HEK293 (cell line): ENCODE measurements at regions not wholly inside any gene's neighbourhood (a gene's known extent, or its start where the extent isn't known, plus 50 kb on each side); places are given as distances from the start of the nearest gene placed in this dataset.

Source experiments
- CTCF ChIA-PET: fragments of 350-600 bp; formaldehyde crosslinking; extraction: SDS; loops from one replicate; lab custom pipeline; 2021; ENCODE audit warnings: antibody characterized with exemption; lab: Yijun Ruan, JAX
- POLR2A ChIA-PET: fragments of 300-600 bp; formaldehyde crosslinking; extraction: SDS; loops from one replicate; lab custom pipeline; 2020; ENCODE audit warnings: antibody characterized with exemption, inconsistent platforms; lab: Yijun Ruan, JAX
- H3K27ac ChIP-seq: fragments of 200-500 bp; sonication (Bioruptor generic); 2 replicates; pipeline ENCODE4 v1.5.1; 2014; ENCODE audit warnings: low read depth, low read length, control low read depth, inconsistent platforms; ENCODE audit errors: extremely low read depth
- H3K36me3 ChIP-seq, 2 experiments: fragments of 200-500 bp in 1 of 2; sonication (Bioruptor generic) in 1 of 2; 1 replicate in 1 of 2; 2 replicates in 1 of 2; pipeline ENCODE4 v1.5.1; 2014 to 2017; ENCODE audit warnings: inconsistent platforms in 2 of 2, low read length in 2 of 2; ENCODE audit not compliant: control insufficient read depth in 2 of 2, insufficient read depth in 1 of 2
- H3K4me1 ChIP-seq: fragments of 200-500 bp; sonication (Bioruptor generic); 2 replicates; pipeline ENCODE4 v1.5.1; 2014; ENCODE audit warnings: mild to moderate bottlenecking, low read length, inconsistent platforms; ENCODE audit not compliant: control insufficient read depth, insufficient read depth
- H3K4me3 ChIP-seq: 2 replicates; pipeline ENCODE4 v1.5.1; 2011; ENCODE audit warnings: low read depth, mild to moderate bottlenecking, control low read depth, low read length, moderate library complexity
- H3K9me3 ChIP-seq: fragments of 200-500 bp; sonication (Bioruptor generic); 2 replicates; pipeline ENCODE4 v1.5.1; 2014; ENCODE audit warnings: low read depth, low read length, inconsistent platforms; ENCODE audit not compliant: control insufficient read depth, insufficient read depth
- GLI4 ChIP-seq: fragments of 450-650 bp; formaldehyde crosslinking; IDR thresholded peaks from 2 replicates; pipeline ENCODE4 v1.5.1; 2016; ENCODE audit warnings: missing biosample characterization, missing genetic modification characterization
- HIC1 ChIP-seq: fragments of 450-650 bp; formaldehyde crosslinking; IDR thresholded peaks from 2 replicates; pipeline ENCODE4 v1.5.1; 2016; ENCODE audit warnings: missing biosample characterization, missing genetic modification characterization
- KLF8 ChIP-seq: fragments of 450-650 bp; formaldehyde crosslinking; IDR thresholded peaks from 2 replicates; pipeline ENCODE4 v1.5.1; 2016; ENCODE audit warnings: missing biosample characterization, missing genetic modification characterization
- REPIN1 ChIP-seq: fragments of 450-650 bp; formaldehyde crosslinking; IDR thresholded peaks from 2 replicates; pipeline ENCODE4 v1.5.1; 2017; ENCODE audit warnings: missing biosample characterization, missing genetic modification characterization, low read depth
- TSHZ1 ChIP-seq: fragments of 450-650 bp; formaldehyde crosslinking; IDR thresholded peaks from 2 replicates; pipeline ENCODE4 v1.5.1; 2016; ENCODE audit warnings: missing biosample characterization, missing genetic modification characterization, borderline replicate concordance
- ZBTB1 ChIP-seq: fragments of 450-650 bp; formaldehyde crosslinking; IDR thresholded peaks from 2 replicates; pipeline ENCODE4 v1.5.1; 2016; ENCODE audit warnings: missing biosample characterization, missing genetic modification characterization
- ZFP37 ChIP-seq: fragments of 450-650 bp; formaldehyde crosslinking; IDR thresholded peaks from 2 replicates; pipeline ENCODE4 v1.5.1; 2016; ENCODE audit warnings: missing biosample characterization, missing genetic modification characterization
- ZNF112 ChIP-seq: fragments of 450-650 bp; formaldehyde crosslinking; IDR thresholded peaks from 2 replicates; pipeline ENCODE4 v1.5.0; 2017; ENCODE audit warnings: missing biosample characterization, missing genetic modification characterization
- ZNF132 ChIP-seq: fragments of 450-650 bp; formaldehyde crosslinking; IDR thresholded peaks from 2 replicates; pipeline ENCODE4 v1.5.1; 2017; ENCODE audit warnings: missing biosample characterization, missing genetic modification characterization, borderline replicate concordance
- ZNF16 ChIP-seq: fragments of 450-650 bp; formaldehyde crosslinking; IDR thresholded peaks from 2 replicates; pipeline ENCODE4 v1.5.1; 2016; ENCODE audit warnings: low read depth, missing biosample characterization, missing genetic modification characterization
- ZNF24 ChIP-seq: fragments of 450-650 bp; formaldehyde crosslinking; IDR thresholded peaks from 2 replicates; pipeline ENCODE4 v1.5.1; 2016; ENCODE audit warnings: missing biosample characterization, missing genetic modification characterization
- ZNF473 ChIP-seq: fragments of 450-650 bp; formaldehyde crosslinking; IDR thresholded peaks from 2 replicates; pipeline ENCODE4 v1.5.1; 2017; ENCODE audit warnings: missing biosample characterization, missing genetic modification characterization
- ZNF510 ChIP-seq: fragments of 450-650 bp; formaldehyde crosslinking; IDR thresholded peaks from 2 replicates; pipeline ENCODE4 v1.5.1; 2018; ENCODE audit warnings: mild to moderate bottlenecking, missing genetic modification characterization, missing biosample characterization; ENCODE audit not compliant: insufficient replicate concordance
- ZNF530 ChIP-seq: fragments of 450-650 bp; formaldehyde crosslinking; IDR thresholded peaks from 2 replicates; pipeline ENCODE4 v1.5.1; 2016; ENCODE audit warnings: low read depth, missing biosample characterization, missing genetic modification characterization
- ZNF548 ChIP-seq: fragments of 450-650 bp; formaldehyde crosslinking; IDR thresholded peaks from 2 replicates; pipeline ENCODE4 v1.5.1; 2016; ENCODE audit warnings: missing biosample characterization, missing genetic modification characterization
- ZNF571 ChIP-seq: fragments of 450-650 bp; formaldehyde crosslinking; IDR thresholded peaks from 2 replicates; pipeline ENCODE4 v1.5.0; 2017; ENCODE audit warnings: missing biosample characterization, missing genetic modification characterization
- ZNF621 ChIP-seq: fragments of 450-650 bp; formaldehyde crosslinking; IDR thresholded peaks from 2 replicates; pipeline ENCODE4 v1.5.1; 2017; ENCODE audit warnings: missing biosample characterization, missing genetic modification characterization
- ZNF626 ChIP-seq: fragments of 450-650 bp; sonication (Bioruptor Pico); formaldehyde crosslinking; IDR thresholded peaks from 2 replicates; pipeline ENCODE4 v1.5.1; 2018; ENCODE audit warnings: missing biosample characterization, missing genetic modification characterization, inconsistent platforms
- ZNF792 ChIP-seq: fragments of 450-650 bp; formaldehyde crosslinking; IDR thresholded peaks from 2 replicates; pipeline ENCODE4 v1.5.1; 2016; ENCODE audit warnings: missing biosample characterization, missing genetic modification characterization
- ZSCAN4 ChIP-seq: fragments of 450-650 bp; formaldehyde crosslinking; IDR thresholded peaks from 2 replicates; pipeline ENCODE4 v1.5.1; 2017; ENCODE audit warnings: missing biosample characterization, missing genetic modification characterization
- TF ChIP-seq, protein P1 (sequence below): fragments of 450-650 bp; formaldehyde crosslinking; IDR thresholded peaks from 2 replicates; pipeline ENCODE4 v1.5.1; 2016; ENCODE audit warnings: missing biosample characterization, missing genetic modification characterization

DNA sequence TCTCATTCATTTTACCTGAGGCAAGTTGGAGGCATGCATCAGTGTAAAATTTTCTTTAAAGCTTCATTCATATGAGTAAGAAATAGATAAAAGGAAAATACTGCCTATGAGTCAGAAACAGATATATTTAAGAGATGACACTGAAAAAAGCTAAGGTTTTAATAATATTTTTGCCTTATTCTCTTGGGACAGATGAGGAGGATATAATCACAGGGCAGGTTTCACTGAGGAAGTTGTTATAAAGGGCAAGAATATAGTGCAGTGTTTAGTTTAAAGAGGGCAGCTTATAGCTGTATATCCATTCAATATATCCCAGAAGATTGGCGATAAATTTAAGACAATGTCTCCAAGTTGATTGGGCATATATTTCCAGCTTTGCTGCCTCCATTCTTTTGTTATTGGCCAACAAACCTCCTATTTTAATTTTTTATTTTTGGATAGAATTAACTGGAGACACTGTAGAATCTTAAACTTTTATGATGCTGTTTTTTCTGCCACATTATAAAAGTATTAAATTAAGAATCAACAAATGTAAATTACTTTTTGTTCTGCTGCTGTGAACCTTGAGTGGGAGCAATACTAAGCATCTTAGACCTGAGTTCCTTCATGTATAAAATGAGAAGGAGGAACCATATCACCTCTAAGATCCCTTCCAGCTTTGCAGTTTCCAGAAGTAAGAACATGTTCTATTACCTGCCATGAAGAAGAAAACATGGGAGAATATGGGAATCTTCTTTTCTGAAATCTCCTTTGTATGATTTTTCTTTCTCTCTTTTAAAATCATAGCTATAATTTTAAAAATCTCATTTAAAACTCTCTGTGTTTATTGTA, 171.6 kb downstream of the S1PR1 start (continued):
- TF ChIP-seq TSHZ1 (tag by site-specific recombination) (no peak), ZNF24 (no peak), ZNF132 (no peak), ZNF621 (no peak), ZNF16 (tag by site-specific recombination) (no peak), ZNF473 (no peak), ZNF548 (tag by site-specific recombination) (no peak), ZNF792 (no peak), ZBTB1 (tag by site-specific recombination) (no peak)
- TF ChIP-seq, protein P1, sequence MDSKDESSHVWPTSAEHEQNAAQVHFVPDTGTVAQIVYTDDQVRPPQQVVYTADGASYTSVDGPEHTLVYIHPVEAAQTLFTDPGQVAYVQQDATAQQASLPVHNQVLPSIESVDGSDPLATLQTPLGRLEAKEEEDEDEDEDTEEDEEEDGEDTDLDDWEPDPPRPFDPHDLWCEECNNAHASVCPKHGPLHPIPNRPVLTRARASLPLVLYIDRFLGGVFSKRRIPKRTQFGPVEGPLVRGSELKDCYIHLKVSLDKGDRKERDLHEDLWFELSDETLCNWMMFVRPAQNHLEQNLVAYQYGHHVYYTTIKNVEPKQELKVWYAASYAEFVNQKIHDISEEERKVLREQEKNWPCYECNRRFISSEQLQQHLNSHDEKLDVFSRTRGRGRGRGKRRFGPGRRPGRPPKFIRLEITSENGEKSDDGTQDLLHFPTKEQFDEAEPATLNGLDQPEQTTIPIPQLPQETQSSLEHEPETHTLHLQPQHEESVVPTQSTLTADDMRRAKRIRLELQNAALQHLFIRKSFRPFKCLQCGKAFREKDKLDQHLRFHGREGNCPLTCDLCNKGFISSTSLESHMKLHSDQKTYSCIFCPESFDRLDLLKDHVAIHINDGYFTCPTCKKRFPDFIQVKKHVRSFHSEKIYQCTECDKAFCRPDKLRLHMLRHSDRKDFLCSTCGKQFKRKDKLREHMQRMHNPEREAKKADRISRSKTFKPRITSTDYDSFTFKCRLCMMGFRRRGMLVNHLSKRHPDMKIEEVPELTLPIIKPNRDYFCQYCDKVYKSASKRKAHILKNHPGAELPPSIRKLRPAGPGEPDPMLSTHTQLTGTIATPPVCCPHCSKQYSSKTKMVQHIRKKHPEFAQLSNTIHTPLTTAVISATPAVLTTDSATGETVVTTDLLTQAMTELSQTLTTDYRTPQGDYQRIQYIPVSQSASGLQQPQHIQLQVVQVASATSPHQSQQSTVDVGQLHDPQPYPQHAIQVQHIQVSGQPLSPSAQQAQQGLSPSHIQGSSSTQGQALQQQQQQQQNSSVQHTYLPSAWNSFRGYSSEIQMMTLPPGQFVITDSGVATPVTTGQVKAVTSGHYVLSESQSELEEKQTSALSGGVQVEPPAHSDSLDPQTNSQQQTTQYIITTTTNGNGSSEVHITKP: no peak

DNA sequence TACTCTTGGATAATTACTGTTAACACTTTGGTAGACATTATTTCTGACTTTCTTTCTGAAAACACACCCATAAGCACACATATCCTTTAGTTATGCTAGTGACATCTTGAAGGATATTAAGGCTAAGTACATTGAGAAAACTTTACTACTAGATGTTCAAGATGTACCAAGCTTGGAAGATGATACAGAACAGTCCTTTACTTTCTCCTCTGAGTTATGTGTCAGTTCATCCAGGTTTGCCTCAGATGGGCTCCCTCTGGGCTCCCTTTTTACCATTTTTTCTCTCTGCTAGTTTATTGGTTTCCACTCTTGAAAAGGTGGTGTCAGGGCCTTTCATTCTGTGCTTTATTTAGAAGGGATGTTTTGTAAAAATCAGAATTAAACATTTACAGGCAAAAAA, 172.3 kb downstream of the S1PR1 start:
- CTCF ChIA-PET: no interaction called here
- Histone ChIP-seq H3K4me3 (no peak overlapping the region), H3K4me1 (no peaks in the 10 kb centered on the region), H3K9me3 (no peaks in the 10 kb centered on the region), H3K27ac (no peak overlapping the region), H3K36me3 (no peaks in the 10 kb centered on the region)
- POLR2A ChIA-PET: no interaction called here
- no peak for TF ChIP-seq ZFP37 (tag by site-specific recombination)
- no peak for TF ChIP-seq GLI4 (tag by site-specific recombination)
- TF ChIP-seq ZSCAN4: no peak
- no peak for TF ChIP-seq ZNF626
- TF ChIP-seq REPIN1 (tag by site-specific recombination): no peak
- no peak for TF ChIP-seq ZNF112 (tag by site-specific recombination)
- TF ChIP-seq ZNF510 (tag by site-specific recombination): no peak
- TF ChIP-seq ZNF571: no peak
- TF ChIP-seq ZNF530 (tag by site-specific recombination): no peak
- no peak for TF ChIP-seq HIC1 (tag by site-specific recombination)
- no peak for TF ChIP-seq KLF8 (tag by site-specific recombination)
